CD4-positive, alpha-beta T cell treated with Interleukin-15 for 1 hour (primary cell): ENCODE measurements at regions not wholly inside any gene's neighbourhood (a gene's known extent, or its start where the extent isn't known, plus 50 kb on each side); places are given as distances from the start of the nearest gene placed in this dataset.
"Not testable (repeated sequence)": the region's sequence is repeated elsewhere in the genome, so short reads cannot be mapped to it uniquely, and the experiment has no call there.

Source experiments
- DNase-seq: peaks from one replicate; pipeline ENCODE4 v3.0.0-alpha.2; 2020

DNA sequence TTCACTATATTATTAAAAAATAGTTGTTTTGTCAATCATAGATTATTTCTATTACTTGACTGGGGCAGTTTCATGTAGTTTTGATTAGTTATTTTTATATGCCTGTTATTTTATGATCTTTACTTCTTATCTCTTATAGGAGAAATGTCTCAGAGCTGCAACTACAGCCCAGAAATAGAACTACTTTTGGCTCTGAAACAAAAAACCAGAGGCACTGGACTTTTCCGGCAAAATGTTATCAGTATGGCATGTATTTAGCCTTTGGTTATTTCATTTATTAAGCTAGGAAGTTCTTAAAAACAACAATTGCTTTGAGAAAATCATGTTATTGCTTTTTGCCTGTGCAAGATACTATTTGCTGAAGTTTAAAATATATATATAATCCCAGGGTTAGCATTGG lies 566.5 kb downstream of the ANKRD50 start:
- no peak for DNase-seq

DNA sequence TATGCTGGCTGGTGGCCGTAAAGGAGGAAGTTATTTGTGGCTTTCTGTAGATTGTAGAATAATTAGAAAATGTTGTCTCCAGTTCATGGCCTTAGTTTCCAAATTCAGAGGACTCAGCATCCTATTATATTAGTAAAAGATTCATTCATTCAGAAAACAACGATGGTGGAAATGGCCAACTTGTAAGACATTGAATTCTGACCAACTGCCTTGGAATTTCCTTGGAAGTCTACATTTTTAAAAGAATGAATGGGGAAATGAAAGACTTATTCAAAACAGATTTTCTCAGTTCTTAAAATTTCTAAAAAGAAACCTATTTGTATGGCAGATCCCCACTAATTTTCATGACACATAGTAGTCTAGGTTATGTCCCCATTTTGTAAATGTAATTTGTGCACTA lies 561.5 kb downstream of the ANKRD50 start:
- DNase-seq = no peak

DNA sequence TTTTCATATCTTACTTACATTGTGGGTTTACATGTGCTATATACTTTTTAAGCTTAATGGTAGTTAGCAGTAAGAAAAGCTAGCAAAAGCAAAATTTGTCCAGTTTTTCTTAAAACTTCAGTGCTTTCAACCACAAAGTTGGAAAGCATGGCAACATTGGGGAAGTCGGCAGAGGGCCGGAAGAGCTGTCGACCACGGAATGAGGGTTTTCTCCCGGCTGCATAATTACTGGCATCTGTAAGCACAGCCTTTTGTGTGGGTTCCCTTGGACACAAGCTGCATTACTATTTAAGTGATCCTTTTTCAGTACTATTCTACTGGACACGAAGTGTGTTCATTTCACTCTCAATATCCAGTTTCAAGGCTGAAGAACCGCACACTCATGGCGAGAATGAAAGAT lies 560.4 kb downstream of the ANKRD50 start:
- DNase-seq = no peak

DNA sequence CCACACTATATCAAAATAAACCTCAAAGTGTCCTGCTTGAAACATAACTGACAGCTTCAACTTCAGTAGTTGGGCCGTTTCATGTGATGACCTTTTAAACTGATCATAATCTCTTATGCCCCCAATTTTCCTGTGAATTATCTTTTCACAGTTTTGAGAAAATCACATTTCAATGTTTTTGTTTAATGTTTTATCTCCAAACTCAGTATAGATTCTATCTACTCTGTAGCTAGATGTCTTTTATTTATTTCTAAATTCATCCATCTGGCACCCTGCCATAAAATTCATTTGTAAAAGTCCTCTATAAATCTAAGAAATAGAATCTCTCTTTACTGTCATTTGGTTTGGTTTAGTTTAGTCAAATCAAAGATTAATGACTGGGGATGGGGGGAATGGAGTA lies 557.3 kb downstream of the ANKRD50 start:
- DNase-seq = no peak

DNA sequence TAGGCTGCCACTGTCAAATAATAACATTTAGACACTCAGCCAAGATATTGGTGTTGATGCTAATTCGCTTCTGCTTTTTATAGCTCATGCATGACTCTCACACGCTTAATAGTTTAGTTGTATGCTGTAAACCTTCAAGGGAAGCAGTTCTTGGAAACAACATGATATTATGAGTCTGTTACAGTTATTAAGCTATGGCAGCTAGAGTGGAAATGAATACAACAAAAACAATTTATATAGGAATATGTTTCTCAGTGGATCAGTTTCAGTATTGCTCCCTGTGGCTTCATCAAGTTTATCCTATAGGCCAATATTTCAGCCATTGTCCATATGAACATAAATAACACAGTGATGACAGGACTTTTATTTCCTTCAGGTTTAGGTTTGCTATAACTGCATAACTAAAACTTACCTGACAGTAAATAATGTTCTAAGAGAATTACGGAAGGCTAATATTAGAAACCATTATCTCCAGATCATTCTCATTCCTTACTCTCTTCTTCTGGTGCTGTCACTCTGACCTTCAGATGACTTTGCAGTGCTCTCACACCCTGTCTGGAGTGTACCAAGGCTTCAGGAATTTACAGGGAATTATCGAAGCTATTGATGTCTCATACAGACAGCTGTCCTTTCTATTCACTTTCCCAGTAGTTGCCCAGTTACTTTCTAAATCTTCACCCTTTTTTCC lies 555.0 kb downstream of the ANKRD50 start:
- DNase-seq = no peak

DNA sequence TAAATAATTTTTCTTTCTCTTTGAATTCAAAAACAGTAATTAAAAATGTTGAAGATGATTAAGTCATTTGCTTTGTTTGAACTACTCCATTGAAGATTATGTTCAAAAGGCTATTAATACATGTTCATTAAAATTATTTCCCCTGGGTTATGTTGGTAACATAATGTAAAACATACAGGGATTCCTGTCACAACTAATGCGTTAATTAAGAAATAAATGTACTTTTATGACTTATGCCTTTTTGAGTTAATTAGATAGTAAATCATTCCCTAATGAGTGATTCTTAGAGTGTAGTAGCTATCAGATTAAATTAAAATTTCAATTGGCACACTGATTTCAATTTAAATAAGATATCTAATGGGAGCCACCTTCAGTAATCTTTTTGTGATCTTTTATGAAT lies 549.1 kb downstream of the ANKRD50 start:
- no peak for DNase-seq

DNA sequence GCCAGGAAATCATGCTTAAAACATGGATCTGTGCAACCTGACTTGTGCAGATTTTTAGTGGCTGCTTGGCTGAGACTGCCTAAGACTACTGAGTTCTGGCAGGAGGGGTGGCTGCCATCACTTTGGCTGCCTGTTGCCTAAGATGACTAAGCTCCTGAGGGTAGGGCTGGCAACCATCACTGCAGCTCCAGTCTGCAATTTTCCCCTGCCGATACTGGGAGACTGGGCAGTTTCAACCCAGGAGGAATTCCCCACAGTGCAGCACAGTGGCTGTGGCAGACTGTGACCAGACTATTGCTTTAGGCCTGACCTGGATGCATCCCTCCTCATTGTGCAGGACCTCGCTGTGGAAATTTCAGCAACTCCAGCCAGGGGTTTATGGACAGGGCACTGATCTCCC lies 544.9 kb downstream of the ANKRD50 start:
- no peak for DNase-seq

DNA sequence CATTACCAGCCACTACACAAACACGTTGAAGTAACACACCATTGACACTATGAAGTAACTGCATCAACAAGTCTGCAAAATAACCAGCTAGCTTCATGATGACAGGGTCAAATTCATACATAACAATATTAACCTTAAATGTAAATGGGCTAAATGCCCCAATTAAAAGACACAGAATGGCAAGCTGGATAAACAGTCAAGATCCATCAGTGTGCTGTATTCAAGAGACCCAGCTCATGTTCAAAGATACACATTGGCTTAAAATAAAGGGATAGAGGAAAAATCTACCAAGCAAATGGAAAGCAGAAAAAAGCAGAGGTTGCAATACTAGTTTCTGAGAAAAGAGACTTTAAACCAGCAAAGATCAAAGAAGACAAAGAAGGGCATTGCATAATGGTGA lies 543.0 kb downstream of the ANKRD50 start:
- not testable (repeated sequence) for DNase-seq

DNA sequence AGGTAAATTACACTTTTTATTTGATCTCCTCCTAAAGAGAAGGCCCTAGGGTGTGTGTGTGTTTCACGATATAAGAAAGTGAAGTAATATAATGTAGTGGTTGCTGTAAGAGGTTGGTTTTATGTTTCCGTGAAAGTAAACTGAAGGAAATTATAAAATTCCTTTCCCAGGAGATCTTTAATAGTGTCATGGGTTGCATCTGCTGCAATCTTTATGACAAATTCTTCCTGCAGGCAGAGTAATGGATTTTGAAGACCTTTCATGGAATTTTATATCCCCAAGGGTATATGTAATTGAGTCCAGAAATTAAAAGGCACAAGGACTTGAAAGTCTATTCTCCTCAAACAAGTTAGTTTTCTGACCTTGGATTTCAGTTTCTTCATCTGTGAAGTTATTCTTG lies 538.6 kb downstream of the ANKRD50 start:
- DNase-seq = no peak

DNA sequence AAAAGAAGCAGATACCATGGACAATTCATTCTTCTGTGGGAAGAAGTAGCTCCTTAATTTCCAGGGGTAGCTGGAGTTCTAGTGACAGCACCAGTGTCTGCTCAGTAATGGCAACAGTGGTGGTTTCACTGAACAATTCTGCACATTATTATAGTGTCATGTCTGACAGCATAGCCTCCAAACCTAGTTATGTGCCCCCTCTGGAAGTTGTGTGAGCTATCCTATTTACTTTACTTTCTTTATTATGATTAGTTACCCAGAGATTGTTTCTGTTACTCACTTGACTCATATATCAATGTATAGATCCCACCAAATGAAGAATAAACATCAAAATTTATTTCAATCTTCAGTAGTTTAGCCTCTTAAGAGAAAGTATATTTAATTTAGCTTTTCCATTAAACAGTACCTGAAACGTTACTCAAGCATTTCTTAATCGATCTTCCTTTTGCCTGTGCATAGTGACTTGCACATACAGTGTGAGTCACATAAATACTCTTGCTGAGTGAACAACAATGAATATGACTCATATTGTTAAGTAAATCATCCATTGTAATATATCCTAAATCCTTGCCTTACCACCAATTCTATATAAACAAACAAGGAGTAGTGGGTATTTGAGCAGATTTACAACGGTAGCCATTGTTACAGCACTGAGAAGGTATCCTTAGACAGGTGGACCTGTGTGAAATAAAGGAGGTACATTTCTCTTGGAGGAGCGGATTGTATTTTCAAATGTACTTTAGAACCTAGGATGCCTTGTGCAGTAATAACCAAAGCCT lies 534.7 kb downstream of the ANKRD50 start:
- no peak for DNase-seq

DNA sequence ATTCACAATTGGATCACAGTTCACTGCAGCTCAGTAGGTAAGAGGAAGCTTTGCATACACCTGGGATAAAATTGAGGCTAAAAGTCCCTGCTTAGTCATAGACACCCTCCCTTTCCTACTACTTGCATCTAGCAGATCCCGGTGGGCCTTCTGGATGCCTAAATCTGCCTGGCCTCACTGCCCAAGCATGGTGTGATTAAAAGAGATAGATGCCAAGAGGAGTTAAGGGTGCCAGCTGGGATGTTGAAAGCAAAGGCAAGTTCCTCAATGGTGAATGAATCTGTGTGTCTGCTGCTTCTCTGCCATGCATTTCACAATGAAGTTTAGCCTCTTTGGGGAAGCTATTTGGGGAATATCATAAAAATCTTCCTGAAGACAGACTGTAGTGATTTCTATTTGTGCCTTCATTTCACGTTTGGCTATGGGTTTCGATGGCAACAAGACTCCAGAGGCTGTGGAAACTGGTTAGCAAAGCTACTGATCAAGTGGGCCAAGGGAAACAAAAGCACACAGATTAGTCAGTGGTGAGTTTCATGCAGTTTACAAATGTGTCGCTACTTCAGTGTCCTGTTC lies 534.0 kb downstream of the ANKRD50 start:
- no peak for DNase-seq

DNA sequence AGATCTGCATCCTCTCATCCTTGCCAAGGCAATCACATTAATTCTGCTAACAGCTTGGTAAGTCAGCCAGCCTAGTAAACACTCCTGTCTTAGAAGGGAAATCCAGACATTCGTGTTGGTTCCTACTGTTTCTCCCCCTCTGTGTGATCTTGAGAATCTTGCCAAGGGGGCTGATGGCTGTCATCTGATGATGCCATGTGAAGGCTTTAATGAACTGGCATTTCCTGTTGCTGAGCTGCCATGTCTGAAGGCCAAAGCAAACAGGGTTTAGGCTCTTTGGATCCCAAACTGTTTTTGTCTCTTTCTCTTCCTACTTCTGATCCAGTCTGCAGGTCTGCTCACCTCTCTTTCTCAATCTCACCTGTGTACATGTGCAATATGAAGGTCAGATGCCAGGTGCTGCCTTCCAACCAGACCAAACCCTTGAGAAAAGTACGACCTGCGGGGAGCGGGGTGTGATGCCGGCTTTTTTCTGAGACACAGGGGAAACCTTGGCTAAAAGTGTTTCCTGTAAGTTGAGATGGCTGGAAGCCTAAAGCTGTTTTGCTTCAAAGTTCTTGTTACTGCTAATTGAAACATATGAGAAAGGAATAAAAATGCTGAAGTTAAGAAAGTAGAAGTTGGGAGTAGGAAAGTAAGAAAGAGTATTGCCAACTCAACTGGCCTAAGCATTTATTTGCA lies 532.9 kb downstream of the ANKRD50 start:
- DNase-seq = no peak

DNA sequence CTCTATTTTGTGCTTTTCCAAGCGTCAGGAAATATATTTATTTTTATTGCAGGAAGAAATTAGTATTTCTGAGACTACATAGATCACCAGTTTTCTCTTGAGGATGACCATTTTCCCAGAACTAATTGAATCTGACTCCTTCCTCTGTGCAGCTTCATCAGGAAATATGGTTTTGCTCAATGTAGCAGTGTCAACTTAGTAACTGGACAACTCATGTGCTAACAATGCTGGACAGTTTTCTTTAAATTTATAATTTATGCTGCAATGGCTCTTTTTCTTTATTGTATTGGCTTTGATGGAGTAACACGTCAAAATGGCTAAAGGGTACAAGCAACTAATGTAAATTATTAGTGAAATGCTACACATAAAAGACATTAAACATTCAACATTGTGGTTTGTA lies 531.5 kb downstream of the ANKRD50 start:
- no peak for DNase-seq

DNA sequence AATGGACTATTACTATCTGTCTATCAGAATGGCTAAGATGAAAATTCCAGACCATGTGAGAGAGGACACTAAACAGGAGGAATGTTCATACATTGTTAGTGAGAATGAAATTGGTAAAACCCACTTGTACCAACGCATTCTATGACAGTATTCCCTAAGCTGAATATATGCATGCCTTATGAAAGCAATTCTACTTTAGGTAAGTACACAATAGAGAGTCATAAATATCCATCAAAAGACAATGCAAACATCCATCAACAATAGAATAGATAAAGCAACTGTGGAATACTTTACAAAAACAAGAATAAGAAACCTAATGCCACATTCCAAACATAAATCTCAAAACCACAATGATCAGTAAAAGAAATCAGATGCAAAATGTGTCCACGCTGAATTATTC lies 529.3 kb downstream of the ANKRD50 start:
- no peak for DNase-seq

DNA sequence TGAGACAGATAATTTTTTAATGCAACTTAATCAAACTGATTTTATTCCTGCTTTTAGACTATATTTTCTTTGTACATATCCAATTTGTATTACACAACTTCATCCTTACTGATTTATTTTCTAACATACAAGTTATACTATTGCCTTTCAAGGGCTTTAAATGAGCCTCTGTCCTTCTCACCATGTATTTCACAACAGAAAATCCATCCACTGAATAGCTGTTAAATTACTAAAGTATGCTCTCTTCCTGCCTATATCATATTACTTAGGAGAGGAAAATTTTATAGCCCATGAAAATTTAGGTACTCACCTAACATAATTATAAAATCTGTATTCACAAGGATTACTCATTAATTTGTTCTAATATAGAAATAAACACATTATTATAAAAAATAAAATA lies 528.6 kb downstream of the ANKRD50 start:
- DNase-seq = no peak

DNA sequence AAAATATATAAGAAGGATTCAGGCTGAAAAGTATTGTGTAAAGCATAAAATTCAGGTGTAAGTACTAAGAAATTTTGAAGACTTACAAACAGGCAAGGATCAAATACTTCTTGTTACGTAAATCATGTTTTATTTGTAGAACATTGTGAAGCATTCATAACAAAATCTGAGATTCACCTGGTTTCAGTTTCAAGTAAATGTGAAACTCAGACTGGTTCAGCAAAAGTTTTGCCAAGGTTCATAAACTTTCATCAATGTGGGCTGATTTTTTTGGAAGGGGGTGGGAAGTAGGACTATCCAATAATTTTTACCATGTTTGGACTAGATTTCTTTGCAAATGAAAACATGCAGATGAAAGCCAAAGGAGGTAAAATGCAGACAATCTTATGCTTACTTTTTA lies 527.7 kb downstream of the ANKRD50 start:
- no peak for DNase-seq

DNA sequence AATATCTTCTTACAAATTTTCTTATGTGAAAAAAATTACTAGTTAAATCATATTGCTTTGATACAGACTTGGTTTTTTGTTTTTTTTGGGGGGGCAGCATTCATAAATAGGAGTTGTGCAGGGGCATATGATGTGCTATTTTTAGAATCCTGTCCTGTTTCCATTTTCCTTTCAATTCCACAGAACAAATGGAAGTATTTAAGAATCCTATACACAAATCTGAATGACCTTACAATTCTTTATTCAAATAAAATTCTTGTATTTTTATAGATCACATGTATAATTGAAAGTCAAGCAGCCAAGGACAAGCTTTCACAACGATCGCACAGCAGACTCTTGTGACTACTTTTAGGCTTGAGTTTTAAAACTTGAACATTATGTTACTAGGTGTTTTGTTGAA lies 523.9 kb downstream of the ANKRD50 start:
- DNase-seq = no peak

DNA sequence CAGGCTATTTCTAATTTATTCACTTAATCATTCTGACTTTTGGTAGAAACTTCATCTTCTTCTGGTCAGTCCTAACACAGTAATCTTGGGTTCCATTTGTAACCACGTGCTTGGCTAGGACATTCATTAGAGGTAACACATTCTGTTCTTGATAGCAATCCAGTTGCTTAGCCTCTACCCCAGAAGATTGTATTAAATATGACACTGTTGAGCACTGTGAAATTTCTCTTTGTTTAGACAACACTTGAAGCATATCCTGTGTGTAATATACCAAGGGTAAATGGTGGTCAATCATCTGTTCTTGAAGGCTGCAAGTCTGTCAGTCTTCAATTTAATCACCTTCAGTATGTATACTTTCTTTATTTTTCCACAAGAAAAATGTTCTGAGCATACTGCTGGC lies 523.0 kb downstream of the ANKRD50 start:
- DNase-seq = no peak

DNA sequence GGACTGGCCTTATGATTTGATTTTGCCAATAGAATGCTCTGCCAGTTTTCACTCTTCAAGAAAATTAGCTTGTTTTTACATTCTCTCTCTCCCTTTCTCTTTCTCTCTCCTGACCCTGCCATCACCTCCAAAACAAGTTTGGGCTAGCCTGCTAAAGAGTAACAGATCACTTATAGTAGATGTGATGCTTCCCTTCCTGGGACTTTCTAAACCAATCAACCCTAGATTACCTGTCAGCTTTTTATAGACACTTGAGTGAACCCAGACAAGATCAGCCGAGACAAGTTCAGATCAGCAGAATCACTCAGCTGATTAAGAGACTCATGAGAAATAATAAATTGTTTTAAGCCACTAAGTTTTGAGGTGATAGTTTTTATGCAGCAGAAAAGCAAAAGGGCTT lies 521.2 kb downstream of the ANKRD50 start:
- no peak for DNase-seq

DNA sequence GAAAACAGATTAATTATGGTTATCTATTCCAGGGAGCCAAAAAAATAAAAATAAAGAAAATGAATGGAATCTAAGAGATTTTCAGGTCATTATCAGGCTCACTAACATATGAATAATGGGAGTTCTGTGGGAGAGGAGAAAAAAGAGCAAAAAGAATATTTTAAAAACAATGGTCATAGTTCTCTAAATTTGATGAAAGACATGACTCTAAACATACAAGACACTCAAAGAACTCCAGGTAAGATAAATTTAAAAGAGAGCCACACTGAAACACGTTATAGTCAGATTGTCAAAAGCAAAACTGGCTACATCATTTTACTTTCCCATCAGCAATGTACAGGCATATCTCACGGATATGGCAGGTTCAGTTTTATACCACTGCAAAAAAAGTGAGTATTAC lies 520.0 kb downstream of the ANKRD50 start:
- DNase-seq = no peak

DNA sequence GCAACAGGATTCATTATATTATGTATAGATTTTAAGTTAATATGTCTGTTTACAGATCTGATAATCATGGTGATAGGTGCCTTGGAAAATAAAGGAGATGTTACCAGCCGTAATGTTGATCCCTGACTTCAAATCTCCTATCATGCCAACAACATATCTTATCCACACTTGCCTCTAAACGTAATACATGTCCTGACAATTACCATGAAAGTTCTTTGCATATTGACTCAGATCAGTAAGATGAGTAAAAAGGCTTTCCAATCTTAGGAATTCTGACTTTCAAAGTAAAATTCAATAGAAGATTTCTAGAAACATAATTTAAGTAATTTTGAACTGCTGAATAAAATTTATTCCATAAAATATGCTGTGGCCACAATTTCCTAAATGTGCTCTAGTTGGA lies 513.3 kb downstream of the ANKRD50 start:
- no peak for DNase-seq

DNA sequence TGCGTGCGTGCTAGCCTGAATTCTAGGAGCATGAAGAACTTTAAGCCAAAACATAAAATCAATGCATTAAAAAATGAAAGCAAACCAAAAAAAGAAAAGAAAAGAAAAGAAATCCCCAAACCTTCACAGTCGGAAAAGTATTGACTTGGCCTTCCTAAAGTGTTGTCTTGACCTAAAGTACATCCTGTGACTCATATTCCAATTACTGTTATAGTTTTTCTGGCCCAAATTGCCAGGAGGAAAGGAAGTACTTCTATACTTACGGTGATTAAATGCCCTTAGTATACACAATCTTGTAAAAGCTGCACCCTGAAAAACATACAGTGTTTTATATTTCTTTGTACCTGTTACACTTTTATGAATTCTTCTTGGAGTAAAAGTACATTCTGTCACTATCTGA lies 512.8 kb downstream of the ANKRD50 start:
- DNase-seq = no peak

DNA sequence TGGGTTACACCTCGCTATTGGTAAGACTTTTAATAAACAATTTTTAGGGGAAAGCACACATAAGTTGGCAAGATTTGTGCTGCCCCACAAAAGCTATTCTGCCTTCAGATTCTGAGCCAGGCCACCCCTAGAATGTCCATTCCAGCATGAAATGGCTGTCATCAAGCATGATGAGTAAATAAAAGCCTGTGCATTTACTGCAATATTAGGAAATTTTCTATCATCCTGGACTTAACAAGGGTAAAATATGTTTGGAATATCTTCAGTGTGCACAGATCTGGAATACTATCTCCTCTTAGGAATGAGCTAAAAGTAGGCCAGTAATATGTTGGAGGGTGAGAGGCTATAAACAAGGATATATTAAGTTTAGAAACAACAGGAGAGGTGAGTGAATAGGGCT lies 510.9 kb downstream of the ANKRD50 start:
- no peak for DNase-seq

DNA sequence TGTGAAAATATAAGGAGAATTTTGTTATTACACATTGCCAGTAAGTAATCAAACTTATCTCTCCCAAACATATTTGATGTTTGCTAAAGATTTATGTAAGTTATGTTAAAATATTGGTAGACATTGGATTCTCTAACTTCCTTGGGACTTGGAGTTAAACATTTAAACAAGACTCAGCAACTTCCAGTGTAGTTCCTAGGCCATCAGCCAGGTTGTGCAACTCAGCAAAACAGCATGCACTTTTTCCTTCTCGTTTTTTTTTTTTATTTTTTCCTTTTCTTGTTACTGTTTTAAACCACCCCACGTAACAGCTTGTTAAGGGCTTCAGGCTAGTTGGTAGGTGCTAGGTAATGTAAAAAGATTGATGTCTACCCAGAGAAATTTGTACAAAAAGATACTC lies 510.4 kb downstream of the ANKRD50 start:
- DNase-seq = no peak
